ENCODE measurements at regions not wholly inside any gene's neighbourhood (a gene's known extent, or its start where the extent isn't known, plus 50 kb on each side); places are given as distances from the start of the nearest gene placed in this dataset.
A peak's percentile ranks its signal among the peaks of the same experiment; 100 is the strongest.

DNA sequence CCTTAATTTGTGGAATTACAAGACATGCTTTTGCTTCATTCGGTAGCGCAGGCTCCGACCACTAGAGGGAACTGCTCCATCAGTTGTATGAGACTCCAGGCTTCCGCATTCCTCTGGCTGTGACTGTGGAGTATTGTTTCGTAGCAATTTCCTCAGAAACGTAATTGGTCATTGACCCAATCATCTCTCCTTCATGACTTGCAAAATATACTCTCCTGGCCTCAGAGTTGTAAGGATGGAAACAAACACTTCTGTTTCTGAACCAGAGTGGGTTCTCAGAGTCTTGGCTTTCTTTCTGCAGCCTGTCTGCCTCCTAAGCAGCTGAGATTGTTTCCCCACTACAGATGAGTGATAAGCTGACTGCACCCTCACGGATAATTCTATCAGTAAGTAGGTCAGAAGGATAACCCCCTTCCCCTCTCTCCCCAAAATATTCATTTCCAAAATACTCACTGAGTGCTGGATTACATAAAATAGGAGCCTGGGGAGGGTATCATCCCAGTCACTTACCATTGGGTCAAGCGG lies 146.8 kb upstream of the ZC3H12C start (continued):
- peak; percentile 66 for TF ChIP-seq SMAD1 (IDR thresholded peaks at IDR 0.05; ENCODE audit: low read depth, partially characterized antibody)
- peak; percentile 43 for TF ChIP-seq MEF2B (IDR thresholded peaks at IDR 0.05; ENCODE audit: partially characterized antibody, poor library complexity, severe bottlenecking)
- no peak for TF ChIP-seq BRCA1 (IDR thresholded peaks at IDR 0.05; ENCODE audit: low read depth, low read length)
- no peak for TF ChIP-seq RCOR1 (conservative IDR thresholded peaks at IDR 0.05; ENCODE audit: low read depth, low read length)
- TF ChIP-seq, protein P1, sequence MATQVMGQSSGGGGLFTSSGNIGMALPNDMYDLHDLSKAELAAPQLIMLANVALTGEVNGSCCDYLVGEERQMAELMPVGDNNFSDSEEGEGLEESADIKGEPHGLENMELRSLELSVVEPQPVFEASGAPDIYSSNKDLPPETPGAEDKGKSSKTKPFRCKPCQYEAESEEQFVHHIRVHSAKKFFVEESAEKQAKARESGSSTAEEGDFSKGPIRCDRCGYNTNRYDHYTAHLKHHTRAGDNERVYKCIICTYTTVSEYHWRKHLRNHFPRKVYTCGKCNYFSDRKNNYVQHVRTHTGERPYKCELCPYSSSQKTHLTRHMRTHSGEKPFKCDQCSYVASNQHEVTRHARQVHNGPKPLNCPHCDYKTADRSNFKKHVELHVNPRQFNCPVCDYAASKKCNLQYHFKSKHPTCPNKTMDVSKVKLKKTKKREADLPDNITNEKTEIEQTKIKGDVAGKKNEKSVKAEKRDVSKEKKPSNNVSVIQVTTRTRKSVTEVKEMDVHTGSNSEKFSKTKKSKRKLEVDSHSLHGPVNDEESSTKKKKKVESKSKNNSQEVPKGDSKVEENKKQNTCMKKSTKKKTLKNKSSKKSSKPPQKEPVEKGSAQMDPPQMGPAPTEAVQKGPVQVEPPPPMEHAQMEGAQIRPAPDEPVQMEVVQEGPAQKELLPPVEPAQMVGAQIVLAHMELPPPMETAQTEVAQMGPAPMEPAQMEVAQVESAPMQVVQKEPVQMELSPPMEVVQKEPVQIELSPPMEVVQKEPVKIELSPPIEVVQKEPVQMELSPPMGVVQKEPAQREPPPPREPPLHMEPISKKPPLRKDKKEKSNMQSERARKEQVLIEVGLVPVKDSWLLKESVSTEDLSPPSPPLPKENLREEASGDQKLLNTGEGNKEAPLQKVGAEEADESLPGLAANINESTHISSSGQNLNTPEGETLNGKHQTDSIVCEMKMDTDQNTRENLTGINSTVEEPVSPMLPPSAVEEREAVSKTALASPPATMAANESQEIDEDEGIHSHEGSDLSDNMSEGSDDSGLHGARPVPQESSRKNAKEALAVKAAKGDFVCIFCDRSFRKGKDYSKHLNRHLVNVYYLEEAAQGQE (IDR thresholded peaks at IDR 0.05; ENCODE audit: low read depth, low read length), result no peak
- no peak for TF ChIP-seq MYC (IDR thresholded peaks at IDR 0.05; ENCODE audit: insufficient read depth, insufficient read length, insufficient replicate concordance, low read length, severe bottlenecking)
- TF ChIP-seq, protein P2, sequence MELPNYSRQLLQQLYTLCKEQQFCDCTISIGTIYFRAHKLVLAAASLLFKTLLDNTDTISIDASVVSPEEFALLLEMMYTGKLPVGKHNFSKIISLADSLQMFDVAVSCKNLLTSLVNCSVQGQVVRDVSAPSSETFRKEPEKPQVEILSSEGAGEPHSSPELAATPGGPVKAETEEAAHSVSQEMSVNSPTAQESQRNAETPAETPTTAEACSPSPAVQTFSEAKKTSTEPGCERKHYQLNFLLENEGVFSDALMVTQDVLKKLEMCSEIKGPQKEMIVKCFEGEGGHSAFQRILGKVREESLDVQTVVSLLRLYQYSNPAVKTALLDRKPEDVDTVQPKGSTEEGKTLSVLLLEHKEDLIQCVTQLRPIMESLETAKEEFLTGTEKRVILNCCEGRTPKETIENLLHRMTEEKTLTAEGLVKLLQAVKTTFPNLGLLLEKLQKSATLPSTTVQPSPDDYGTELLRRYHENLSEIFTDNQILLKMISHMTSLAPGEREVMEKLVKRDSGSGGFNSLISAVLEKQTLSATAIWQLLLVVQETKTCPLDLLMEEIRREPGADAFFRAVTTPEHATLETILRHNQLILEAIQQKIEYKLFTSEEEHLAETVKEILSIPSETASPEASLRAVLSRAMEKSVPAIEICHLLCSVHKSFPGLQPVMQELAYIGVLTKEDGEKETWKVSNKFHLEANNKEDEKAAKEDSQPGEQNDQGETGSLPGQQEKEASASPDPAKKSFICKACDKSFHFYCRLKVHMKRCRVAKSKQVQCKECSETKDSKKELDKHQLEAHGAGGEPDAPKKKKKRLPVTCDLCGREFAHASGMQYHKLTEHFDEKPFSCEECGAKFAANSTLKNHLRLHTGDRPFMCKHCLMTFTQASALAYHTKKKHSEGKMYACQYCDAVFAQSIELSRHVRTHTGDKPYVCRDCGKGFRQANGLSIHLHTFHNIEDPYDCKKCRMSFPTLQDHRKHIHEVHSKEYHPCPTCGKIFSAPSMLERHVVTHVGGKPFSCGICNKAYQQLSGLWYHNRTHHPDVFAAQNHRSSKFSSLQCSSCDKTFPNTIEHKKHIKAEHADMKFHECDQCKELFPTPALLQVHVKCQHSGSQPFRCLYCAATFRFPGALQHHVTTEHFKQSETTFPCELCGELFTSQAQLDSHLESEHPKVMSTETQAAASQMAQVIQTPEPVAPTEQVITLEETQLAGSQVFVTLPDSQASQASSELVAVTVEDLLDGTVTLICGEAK (IDR thresholded peaks at IDR 0.05; ENCODE audit: borderline replicate concordance), result no peak
- TF ChIP-seq, protein P3, sequence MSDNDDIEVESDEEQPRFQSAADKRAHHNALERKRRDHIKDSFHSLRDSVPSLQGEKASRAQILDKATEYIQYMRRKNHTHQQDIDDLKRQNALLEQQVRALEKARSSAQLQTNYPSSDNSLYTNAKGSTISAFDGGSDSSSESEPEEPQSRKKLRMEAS (IDR thresholded peaks at IDR 0.05; ENCODE audit: low read depth, low read length), result no peak
- TF ChIP-seq MTA2 (IDR thresholded peaks at IDR 0.05; ENCODE audit: low read depth), result no peak; the same call in 1 of the 2 replicates
- TF ChIP-seq RB1 (IDR thresholded peaks at IDR 0.05; ENCODE audit: borderline replicate concordance), result no peak
- 0 out of 2 replicates have a peak, but pooled peaks have one; percentile 50 for TF ChIP-seq IRF4 (IDR thresholded peaks at IDR 0.05; ENCODE audit: low read depth, low read length)
- peak; percentile 82 for TF ChIP-seq ZNF207 (IDR thresholded peaks at IDR 0.05; ENCODE audit: borderline replicate concordance)
- no peak for TF ChIP-seq HDAC6 (IDR thresholded peaks at IDR 0.05; ENCODE audit: unreplicated experiment)
- TF ChIP-seq POLR2AphosphoS2 (IDR thresholded peaks at IDR 0.05; ENCODE audit: low read depth, low read length), result no peak
- TF ChIP-seq, protein P4, sequence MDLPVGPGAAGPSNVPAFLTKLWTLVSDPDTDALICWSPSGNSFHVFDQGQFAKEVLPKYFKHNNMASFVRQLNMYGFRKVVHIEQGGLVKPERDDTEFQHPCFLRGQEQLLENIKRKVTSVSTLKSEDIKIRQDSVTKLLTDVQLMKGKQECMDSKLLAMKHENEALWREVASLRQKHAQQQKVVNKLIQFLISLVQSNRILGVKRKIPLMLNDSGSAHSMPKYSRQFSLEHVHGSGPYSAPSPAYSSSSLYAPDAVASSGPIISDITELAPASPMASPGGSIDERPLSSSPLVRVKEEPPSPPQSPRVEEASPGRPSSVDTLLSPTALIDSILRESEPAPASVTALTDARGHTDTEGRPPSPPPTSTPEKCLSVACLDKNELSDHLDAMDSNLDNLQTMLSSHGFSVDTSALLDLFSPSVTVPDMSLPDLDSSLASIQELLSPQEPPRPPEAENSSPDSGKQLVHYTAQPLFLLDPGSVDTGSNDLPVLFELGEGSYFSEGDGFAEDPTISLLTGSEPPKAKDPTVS (IDR thresholded peaks at IDR 0.05; ENCODE audit: low read depth, low read length), result 0 out of 2 replicates have a peak, but pooled peaks have one; percentile 28
- no peak for TF ChIP-seq CHD1 (IDR thresholded peaks at IDR 0.05; ENCODE audit: low read depth, low read length)
- TF ChIP-seq, protein P5, sequence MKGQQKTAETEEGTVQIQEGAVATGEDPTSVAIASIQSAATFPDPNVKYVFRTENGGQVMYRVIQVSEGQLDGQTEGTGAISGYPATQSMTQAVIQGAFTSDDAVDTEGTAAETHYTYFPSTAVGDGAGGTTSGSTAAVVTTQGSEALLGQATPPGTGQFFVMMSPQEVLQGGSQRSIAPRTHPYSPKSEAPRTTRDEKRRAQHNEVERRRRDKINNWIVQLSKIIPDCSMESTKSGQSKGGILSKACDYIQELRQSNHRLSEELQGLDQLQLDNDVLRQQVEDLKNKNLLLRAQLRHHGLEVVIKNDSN (IDR thresholded peaks at IDR 0.05; ENCODE audit: borderline replicate concordance, extremely low read length, insufficient read depth, low read depth, low read length), result no peak
- no peak for TF ChIP-seq PAX8 (IDR thresholded peaks at IDR 0.05)
- no peak for TF ChIP-seq RFX5 (IDR thresholded peaks at IDR 0.05; ENCODE audit: low read depth, low read length)
- TF ChIP-seq MYB (IDR thresholded peaks at IDR 0.05; ENCODE audit: borderline replicate concordance, low read depth, low read length), result no peak
